ENCODE measurements at regions not wholly inside any gene's neighbourhood (a gene's known extent, or its start where the extent isn't known, plus 50 kb on each side); places are given as distances from the start of the nearest gene placed in this dataset.

DNA sequence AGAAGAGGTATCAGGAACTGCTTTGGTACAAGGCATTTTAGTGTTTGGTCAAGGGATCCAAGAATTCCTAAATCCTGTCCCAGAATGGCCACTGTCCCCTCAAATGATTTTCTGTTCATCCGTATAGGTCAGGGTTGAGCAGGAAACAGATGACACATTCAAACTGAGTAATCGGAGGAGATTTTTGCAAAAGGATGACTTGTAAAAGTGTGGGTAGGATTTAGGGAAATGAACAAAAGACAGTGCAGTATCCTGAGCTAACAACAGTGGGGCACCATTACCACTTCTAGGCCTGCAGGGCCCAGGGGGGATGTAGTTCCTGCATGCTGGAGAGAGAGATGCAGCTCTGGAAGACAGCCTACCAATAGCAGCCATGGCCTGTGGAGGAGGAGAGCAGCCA, 290.1 kb downstream of the ZSWIM6 start:
- no peak for DNase-seq (ENCODE audit: low read depth)

DNA sequence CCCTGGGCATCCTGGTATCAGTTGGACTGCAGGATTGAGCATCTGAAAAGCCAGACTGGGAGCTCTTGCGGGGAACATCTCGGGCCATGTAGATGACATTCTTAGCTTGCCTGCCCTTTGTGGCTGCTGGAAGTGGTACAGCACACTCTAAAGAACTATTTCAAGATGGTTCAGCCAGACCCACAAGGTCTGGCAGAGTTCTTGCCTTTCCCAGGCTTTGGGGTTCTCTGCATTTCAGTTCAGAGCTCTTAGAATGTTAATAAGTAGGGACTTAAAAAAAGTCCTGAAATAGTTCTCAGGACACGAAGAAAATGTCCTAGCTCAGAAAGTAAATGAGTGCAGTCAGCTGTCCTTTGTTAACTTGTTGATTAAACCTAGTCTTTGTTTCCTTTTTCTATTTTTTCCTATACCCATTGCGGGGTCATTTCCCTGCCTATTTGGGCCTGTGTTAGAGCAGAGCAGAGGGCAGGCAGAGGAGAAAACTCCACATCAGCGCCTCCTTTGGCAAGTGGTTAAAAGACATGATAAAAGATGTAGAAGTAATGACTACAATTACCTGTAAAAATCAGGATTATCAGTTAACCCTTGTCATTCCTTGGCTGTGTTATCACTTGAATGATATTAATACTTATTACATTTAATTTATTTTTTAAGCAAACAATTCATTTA, 291.5 kb downstream of the ZSWIM6 start:
- DNase-seq (ENCODE audit: low read depth) = no peak

DNA sequence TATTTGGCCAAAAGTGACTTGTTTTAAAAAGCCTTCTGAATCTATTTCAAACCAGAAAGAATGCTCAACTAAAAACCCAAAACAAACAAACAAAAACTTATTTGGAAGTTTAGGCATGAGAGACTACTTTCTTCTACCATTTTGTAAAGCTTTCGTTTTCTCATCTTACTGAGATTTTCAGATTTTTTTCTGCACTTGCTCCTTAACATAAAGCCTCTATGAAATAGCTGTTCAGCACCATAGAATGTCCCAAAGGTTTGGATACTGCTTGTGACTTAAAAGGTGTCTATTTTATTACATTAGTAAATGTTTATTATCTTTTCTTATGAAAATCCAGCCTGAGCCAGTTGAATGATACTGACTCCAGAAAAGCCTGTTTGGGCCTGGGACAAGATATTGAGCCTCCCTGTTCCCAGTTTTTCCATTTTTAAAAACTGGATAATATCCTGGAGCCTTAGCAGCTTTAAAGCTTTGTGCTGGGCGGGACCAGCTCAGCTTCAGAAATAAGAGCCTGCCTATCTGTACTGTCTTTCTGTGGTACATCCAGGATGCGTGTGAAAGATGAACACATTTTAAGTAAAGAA, 292.6 kb downstream of the ZSWIM6 start:
- DNase-seq (ENCODE audit: low read depth) = no peak

DNA sequence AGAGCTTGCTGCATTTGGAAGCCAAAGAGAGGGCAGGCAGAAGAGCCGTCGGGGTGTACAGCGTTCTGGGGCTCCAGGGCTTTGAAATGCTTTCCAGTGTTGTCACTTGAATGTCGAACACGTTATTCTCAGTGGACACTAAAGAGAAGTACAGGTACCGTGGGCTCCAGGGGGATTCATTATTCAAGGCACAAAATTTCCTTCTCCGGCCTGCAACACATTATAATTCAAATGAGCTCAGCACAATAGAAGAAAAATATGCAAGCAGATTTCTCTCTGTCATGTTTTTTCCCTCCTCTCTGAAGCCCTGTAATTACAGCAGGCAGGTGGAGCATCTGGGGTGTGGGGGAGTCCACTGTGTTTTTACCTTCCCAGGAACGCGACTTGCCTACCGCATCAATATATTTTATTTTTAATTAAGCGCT, 293.1 kb downstream of the ZSWIM6 start:
- no peak for DNase-seq (ENCODE audit: low read depth)

DNA sequence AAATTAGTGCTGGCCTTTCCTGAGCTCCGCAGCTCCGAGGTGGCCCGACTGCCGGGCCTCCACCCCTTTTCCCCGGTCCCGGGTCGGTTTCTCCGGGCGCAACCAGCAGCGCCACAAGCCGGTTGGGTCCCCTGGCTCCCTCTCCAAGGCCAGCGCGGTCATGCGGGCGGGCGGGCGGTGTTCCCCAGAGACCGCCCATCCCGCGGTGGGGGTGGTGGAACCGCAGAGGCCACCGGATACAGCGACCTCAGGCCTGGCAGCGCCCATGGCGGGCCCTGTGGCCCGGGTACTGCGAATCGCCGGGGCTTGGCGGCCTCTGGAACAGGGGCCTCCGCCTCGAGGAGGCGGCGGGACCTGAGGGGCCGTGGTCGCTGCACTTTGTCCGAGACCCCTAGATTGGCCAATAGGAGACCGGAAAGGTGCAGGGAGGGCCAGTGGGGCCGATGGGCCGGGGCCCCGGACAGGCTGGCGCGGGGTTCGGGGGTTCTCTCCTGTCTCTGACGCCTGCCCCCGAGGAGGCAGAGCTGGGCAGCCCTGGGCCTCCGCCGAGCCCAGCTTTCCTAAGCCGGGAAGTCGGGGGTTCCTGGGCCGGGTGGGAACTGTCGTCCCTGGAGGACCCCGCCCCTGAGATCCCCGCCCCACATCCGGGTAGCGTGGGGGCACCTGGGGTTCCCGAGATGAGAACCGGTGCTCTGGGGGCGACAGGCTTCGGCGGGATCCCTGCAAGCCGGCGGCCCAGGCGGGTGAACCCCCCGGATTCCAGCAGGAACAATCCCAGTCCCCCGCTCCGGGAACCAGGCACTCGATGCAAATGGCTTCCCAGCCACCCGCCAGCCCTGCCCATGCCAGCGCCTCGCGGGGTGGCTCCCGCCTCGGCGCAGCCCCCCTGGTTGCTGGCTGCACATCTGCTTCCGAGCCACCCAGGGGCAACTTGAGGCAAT, 293.9 kb downstream of the ZSWIM6 start:
- DNase-seq (ENCODE audit: low read depth) = peak; percentile 41

- no peak for DNase-seq (ENCODE audit: low read depth)
Observed at GRCh38 chr5:61626639-61627282, 294.7 kb downstream of the ZSWIM6 start.

- DNase-seq (ENCODE audit: low read depth) = no peak
Observed at GRCh38 chr5:61627531-61627930, 295.5 kb downstream of the ZSWIM6 start.

GRCh38 chr5:61630908-61631307, 298.9 kb downstream of the ZSWIM6 start:
- DNase-seq (ENCODE audit: low read depth) = no peak

DNA sequence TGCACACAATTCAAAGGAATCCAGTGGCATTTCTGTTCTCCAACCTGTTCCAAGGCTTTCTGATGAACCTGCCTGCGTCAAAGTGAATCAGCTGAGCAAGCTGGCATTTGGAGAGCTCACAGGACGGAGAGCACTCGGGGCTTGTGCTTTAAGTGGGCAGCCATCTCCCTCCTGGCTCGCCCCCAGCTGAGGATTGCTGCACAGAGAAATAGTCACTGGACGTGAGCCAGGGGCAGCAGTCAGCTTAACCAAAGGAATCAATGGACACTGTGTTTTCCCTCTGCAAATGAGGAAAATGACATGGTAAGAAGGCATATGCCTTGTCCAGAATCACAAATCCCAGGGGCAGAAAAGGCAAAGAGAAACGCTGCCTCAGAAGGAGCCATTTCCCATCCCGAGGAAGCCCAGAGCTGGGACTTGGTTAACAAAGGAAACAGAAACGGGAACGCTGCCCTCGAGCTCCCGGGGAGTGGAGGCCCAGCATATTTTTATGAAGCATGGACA, 299.4 kb downstream of the ZSWIM6 start:
- DNase-seq (ENCODE audit: low read depth) = no peak

DNA sequence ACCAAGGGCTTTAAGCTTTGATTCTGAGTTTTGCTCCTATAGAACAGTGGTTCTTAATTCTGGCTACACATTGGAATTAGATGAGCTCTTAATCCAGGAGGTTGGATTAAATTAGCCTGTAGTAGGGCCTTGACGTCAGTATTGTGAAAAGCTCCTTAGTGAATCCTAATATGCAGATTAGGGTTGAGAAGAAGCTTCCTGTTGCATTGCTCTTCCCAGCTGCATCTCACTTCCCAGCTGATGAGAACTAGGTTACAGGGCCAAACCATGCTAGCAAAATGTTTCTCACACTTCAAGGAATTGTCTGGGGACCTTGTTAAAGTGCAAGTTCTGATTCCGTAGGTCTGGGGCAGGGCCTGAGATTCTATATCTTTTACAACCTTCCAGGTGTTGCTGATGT, 300.0 kb downstream of the ZSWIM6 start:
- DNase-seq (ENCODE audit: low read depth) = no peak

- DNase-seq (ENCODE audit: low read depth) = no peak
Observed at GRCh38 chr5:61635271-61635670, 303.2 kb downstream of the ZSWIM6 start.

DNA sequence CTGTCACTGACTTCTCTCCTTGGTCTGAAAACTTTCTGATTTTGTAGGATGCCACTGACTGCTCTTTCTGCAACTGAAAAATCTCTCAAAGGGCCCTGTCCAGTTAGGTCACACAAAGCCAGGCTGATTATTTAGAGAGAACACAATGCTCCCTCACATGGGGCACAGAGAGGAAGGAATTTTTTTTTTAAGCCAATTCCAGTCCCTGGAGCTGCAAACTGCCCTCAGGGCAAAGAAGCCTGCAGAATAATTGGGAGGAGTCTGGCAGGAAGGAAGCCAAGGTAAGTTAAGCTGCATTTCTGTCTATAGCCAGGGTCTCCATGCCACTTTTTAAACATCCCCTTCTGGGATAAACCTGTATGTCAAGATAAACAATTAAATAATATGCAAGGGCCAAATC, 305.5 kb downstream of the ZSWIM6 start:
- DNase-seq (ENCODE audit: low read depth) = no peak

DNA sequence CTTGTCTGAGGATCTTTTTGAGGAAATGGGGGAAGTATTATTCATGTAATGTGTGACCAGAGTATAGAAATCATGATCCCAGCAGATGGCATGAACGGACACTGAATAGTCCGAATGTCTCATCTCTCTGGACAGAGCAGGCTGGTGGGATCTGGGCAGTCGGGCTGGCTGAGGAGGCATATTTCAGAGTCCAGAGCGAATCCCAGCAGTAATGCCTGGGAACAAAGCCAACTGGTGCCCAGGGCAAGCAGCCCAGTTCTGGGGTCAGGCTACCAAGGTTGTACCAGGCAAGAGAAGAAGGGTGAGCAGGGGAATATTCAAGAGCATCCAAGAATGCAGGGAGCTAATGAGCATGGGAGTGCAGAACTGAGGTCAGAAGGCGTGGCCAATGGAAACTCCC, 306.4 kb downstream of the ZSWIM6 start:
- no peak for DNase-seq (ENCODE audit: low read depth)

- no peak for DNase-seq (ENCODE audit: low read depth)
Observed at GRCh38 chr5:61640179-61641021, 308.3 kb downstream of the ZSWIM6 start.

DNA sequence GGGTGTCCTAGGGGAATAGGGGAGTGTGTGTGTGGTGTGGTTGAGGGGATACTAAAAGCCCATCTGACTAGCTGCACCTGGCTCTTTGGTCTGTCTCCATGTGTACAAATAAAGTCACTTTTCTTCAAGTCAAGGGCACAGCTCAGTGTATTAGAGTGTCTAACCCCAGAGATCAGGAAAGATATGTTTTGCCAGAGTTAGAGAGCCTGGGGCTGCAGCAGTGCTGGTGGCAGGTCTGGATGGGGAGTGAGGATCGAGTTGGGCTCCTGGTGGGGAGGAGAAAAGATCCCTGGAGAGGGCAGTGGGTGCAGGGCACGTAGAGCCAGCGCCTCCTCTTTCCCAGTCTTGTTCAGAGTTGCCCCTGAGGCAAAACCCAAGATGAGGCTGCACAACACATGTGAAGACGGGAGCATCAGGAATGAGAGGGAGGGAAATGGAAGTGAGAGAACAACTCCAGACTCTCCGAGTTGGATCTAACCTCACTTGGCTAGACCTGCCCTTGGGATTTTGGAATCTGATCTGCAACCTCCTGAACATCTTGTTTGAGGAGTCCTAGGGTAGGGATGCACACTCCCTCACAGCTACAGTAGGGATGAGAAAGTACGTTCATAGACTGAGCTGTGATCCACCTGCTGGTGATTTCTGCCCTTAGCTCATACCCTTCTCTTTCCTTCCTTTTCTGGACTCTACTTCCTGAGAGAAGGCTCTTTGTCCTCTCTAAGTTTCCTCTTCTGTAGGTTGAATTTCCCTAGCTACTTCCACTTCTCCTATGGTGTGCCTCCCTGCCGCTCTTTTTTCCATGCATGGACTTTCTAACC, 309.9 kb downstream of the ZSWIM6 start:
- no peak for DNase-seq (ENCODE audit: low read depth)

- no peak for DNase-seq (ENCODE audit: low read depth)
Observed at GRCh38 chr5:61647672-61648071, 315.6 kb downstream of the ZSWIM6 start.

- no peak for DNase-seq (ENCODE audit: low read depth)
Observed at GRCh38 chr5:61649231-61649630, 317.2 kb downstream of the ZSWIM6 start.

- no peak for DNase-seq (ENCODE audit: low read depth)
Observed at GRCh38 chr5:61649971-61650370, 317.9 kb downstream of the ZSWIM6 start.

DNA sequence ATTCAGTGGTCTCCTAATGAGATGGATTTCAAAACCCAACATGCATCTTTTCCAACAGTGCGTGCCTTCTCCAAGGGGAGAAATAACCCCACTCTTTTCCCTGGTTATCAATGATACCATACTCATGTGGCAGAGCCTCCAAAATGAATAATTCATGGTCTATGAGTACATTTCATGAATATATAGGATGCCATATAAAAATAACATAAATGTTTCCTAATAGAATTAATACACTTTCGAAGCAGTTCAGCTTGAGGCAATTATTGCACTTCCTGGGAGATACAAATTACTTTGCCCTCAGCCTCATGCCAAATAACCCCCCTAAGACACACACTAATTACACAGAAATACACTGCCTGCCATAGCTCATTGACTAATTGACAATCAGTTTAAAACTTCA, 318.6 kb downstream of the ZSWIM6 start:
- no peak for DNase-seq (ENCODE audit: low read depth)

- DNase-seq (ENCODE audit: low read depth) = no peak
Observed at GRCh38 chr5:61651195-61651594, 319.1 kb downstream of the ZSWIM6 start.

- DNase-seq (ENCODE audit: low read depth) = no peak
Observed at GRCh38 chr5:61652916-61653315, 320.9 kb downstream of the ZSWIM6 start.

Data from activated T-cell treated with anti-CD3 and anti-CD28 coated beads for 48 hours (primary cell).